ENCODE measurements at regions not wholly inside any gene's neighbourhood (a gene's known extent, or its start where the extent isn't known, plus 50 kb on each side); places are given as distances from the start of the nearest gene placed in this dataset.

DNA sequence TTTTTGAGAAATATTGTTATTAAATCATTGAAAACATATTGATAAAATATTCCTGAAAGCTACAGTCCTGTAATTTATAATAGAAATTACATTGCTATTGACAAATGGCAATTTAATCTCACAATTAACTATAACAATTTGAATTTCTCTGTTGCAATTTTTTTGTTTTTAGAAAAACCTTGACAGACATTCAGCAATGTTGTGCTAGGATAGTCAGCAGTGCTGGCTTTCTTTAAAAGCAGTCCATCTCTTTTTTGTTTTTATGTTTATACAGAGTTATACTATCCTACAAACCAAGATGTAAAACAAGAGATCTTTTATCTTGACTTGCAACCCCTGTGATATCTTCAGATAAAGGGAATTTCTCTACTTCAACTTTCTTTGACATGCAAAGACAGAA lies 93.1 kb downstream of the TUSC7 start:
- Histone ChIP-seq H3K36me3 (ENCODE audit: low read depth, low read length) (no peaks in the 10 kb centered on the region), H3K9me3 (ENCODE audit: low read length) (0 out of 2 replicates have a peak, but pooled peaks cover 3% of the 10 kb centered on the region), H3K27ac (ENCODE audit: low read length) (no peak overlapping the region), H3K4me2 (ENCODE audit: low read length) (no peak overlapping the region), H2AFZ (ENCODE audit: low read length) (no peak overlapping the region), H3K9ac (ENCODE audit: low read length) (no peak overlapping the region), H3K4me1 (ENCODE audit: insufficient read depth, low read length) (no peaks in the 10 kb centered on the region), H3K9me2 (replicated peaks; ENCODE audit: low read length) (no peaks in the 10 kb centered on the region), H3F3A (ENCODE audit: low read length, unreplicated experiment) (no peaks in the 10 kb centered on the region), H3K4me3 (ENCODE audit: low read length) (no peak overlapping the region), H4K20me1 (ENCODE audit: low read length) (no peaks in the 10 kb centered on the region), H3K27me3 (ENCODE audit: low read length) (no peaks in the 10 kb centered on the region), H3K79me2 (ENCODE audit: low read length) (no peaks in the 10 kb centered on the region)
- TF ChIP-seq EZH2phosphoT487 (IDR thresholded peaks at IDR 0.05; ENCODE audit: borderline replicate concordance, low read length) = no peak
- TF ChIP-seq EZH2 (IDR thresholded peaks at IDR 0.05; ENCODE audit: low read length, unreplicated experiment) = no peak
- TF ChIP-seq, protein P1, sequence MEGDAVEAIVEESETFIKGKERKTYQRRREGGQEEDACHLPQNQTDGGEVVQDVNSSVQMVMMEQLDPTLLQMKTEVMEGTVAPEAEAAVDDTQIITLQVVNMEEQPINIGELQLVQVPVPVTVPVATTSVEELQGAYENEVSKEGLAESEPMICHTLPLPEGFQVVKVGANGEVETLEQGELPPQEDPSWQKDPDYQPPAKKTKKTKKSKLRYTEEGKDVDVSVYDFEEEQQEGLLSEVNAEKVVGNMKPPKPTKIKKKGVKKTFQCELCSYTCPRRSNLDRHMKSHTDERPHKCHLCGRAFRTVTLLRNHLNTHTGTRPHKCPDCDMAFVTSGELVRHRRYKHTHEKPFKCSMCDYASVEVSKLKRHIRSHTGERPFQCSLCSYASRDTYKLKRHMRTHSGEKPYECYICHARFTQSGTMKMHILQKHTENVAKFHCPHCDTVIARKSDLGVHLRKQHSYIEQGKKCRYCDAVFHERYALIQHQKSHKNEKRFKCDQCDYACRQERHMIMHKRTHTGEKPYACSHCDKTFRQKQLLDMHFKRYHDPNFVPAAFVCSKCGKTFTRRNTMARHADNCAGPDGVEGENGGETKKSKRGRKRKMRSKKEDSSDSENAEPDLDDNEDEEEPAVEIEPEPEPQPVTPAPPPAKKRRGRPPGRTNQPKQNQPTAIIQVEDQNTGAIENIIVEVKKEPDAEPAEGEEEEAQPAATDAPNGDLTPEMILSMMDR (conservative IDR thresholded peaks at IDR 0.05; ENCODE audit: low read depth, low read length) = no peak
- ChIA-PET CTCF (no interaction called here), POLR2A (ENCODE audit: unreplicated experiment) (no interaction called here)
- BruUV-seq (replicated peaks) = no TSS peak
- DNase-seq (no peak), ATAC-seq (no peak)
- intact Hi-C loops (cut with micrococcal nuclease) = no loop called here

- Histone ChIP-seq H3K9me2 (replicated peaks; ENCODE audit: low read length) (no peaks in the 10 kb centered on the region), H3K27me3 (ENCODE audit: low read length) (no peaks in the 10 kb centered on the region), H2AFZ (ENCODE audit: low read length) (no peak overlapping the region), H3K4me2 (ENCODE audit: low read length) (no peak overlapping the region), H4K20me1 (ENCODE audit: low read length) (no peaks in the 10 kb centered on the region), H3K4me3 (ENCODE audit: low read length) (no peak overlapping the region), H3K9ac (ENCODE audit: low read length) (no peak overlapping the region), H3K36me3 (ENCODE audit: low read depth, low read length) (no peaks in the 10 kb centered on the region), H3K27ac (ENCODE audit: low read length) (no peak overlapping the region), H3K4me1 (ENCODE audit: insufficient read depth, low read length) (no peaks in the 10 kb centered on the region), H3F3A (ENCODE audit: low read length, unreplicated experiment) (no peaks in the 10 kb centered on the region), H3K79me2 (ENCODE audit: low read length) (no peaks in the 10 kb centered on the region), H3K9me3 (ENCODE audit: low read length) (no peaks in the 10 kb centered on the region)
- ChIA-PET POLR2A (ENCODE audit: unreplicated experiment) (no interaction called here), CTCF (no interaction called here)
- BruUV-seq (replicated peaks) = no TSS peak
- no peak for ATAC-seq
- TF ChIP-seq, protein P1 (conservative IDR thresholded peaks at IDR 0.05; ENCODE audit: low read depth, low read length) = no peak
- TF ChIP-seq EZH2 (IDR thresholded peaks at IDR 0.05; ENCODE audit: low read length, unreplicated experiment) = no peak
- TF ChIP-seq EZH2phosphoT487 (IDR thresholded peaks at IDR 0.05; ENCODE audit: borderline replicate concordance, low read length) = no peak
- DNase-seq = no peak
- intact Hi-C loops (cut with micrococcal nuclease) = no loop called here
These were observed 96.8 kb downstream of the TUSC7 start for GRCh38 chr3:116806351-116806750.

- TF ChIP-seq EZH2phosphoT487 (IDR thresholded peaks at IDR 0.05; ENCODE audit: borderline replicate concordance, low read length) (no peak), EZH2 (IDR thresholded peaks at IDR 0.05; ENCODE audit: low read length, unreplicated experiment) (no peak)
- TF ChIP-seq, protein P1 (conservative IDR thresholded peaks at IDR 0.05; ENCODE audit: low read depth, low read length) = no peak
- H3K9me3 ChIP-seq (ENCODE audit: low read length) = no peaks in the 10 kb centered on the region
- DNase-seq (no peak), ATAC-seq (no peak)
- no TSS peak for BruUV-seq (replicated peaks)
- no peak overlapping the region for H3K4me3 ChIP-seq (ENCODE audit: low read length)
- H4K20me1 ChIP-seq (ENCODE audit: low read length) = no peaks in the 10 kb centered on the region
- no peak overlapping the region for H3K27ac ChIP-seq (ENCODE audit: low read length)
- no peaks in the 10 kb centered on the region for H3K79me2 ChIP-seq (ENCODE audit: low read length)
- H3K36me3 ChIP-seq (ENCODE audit: low read depth, low read length) = no peaks in the 10 kb centered on the region
- no peak overlapping the region for H3K9ac ChIP-seq (ENCODE audit: low read length)
- H3K4me2 ChIP-seq (ENCODE audit: low read length) = no peak overlapping the region
- H3K4me1 ChIP-seq (ENCODE audit: insufficient read depth, low read length) = no peaks in the 10 kb centered on the region
- POLR2A ChIA-PET (ENCODE audit: unreplicated experiment) = no interaction called here
- CTCF ChIA-PET = no interaction called here
- H3K27me3 ChIP-seq (ENCODE audit: low read length) = no peaks in the 10 kb centered on the region
- no peaks in the 10 kb centered on the region for H3K9me2 ChIP-seq (replicated peaks; ENCODE audit: low read length)
- H3F3A ChIP-seq (ENCODE audit: low read length, unreplicated experiment) = no peaks in the 10 kb centered on the region
- intact Hi-C loops (cut with micrococcal nuclease) = no loop called here
- H2AFZ ChIP-seq (ENCODE audit: low read length) = no peak overlapping the region
These were observed 99.1 kb downstream of the TUSC7 start for GRCh38 chr3:116808725-116809124.

Measured in PC-3 (cell line).